GM23248 (cell line): ENCODE measurements at regions not wholly inside any gene's neighbourhood (a gene's known extent, or its start where the extent isn't known, plus 50 kb on each side); places are given as distances from the start of the nearest gene placed in this dataset.
"Not testable (repeated sequence)": the region's sequence is repeated elsewhere in the genome, so short reads cannot be mapped to it uniquely, and the experiment has no call there.

ENCODE experiments used
- DNase-seq: peaks from one replicate; pipeline ENCODE4 v3.0.0-alpha.2; 2015
- H2AFZ ChIP-seq: fragments of 200-600 bp; sonication (generic); 2 replicates; pipeline ENCODE4 v1.6.1; 2016; ENCODE audit warnings: antibody characterized with exemption
- H3F3A ChIP-seq: fragments of 200-600 bp; sonication (generic); 2 replicates; pipeline ENCODE4 v1.6.1; 2016; ENCODE audit warnings: mild to moderate bottlenecking, antibody characterized with exemption, mixed run types; ENCODE audit not compliant: insufficient read depth
- H3K27ac ChIP-seq: fragments of 200-600 bp; sonication (generic); 2 replicates; pipeline ENCODE4 v1.5.1; 2016; ENCODE audit warnings: mild to moderate bottlenecking
- H3K27me3 ChIP-seq: fragments of 200-600 bp; sonication (generic); replicated peaks from 2 replicates; pipeline ENCODE4 v1.6.1; 2016; ENCODE audit warnings: mild to moderate bottlenecking; ENCODE audit not compliant: insufficient read depth
- H3K36me3 ChIP-seq: fragments of 200-600 bp; sonication (generic); 2 replicates; pipeline ENCODE4 v1.6.1; 2016; ENCODE audit warnings: low read depth, mild to moderate bottlenecking
- H3K4me1 ChIP-seq: fragments of 200-600 bp; sonication (generic); 2 replicates; pipeline ENCODE4 v1.6.1; 2016; ENCODE audit warnings: mild to moderate bottlenecking; ENCODE audit not compliant: insufficient read depth
- H3K4me2 ChIP-seq: fragments of 200-600 bp; sonication (generic); one replicate; pipeline ENCODE4 v1.6.1; 2016; ENCODE audit warnings: mild to moderate bottlenecking; ENCODE audit not compliant: unreplicated experiment
- H3K4me3 ChIP-seq: fragments of 200-600 bp; sonication (generic); 2 replicates; pipeline ENCODE4 v1.5.1; 2016; ENCODE audit warnings: mild to moderate bottlenecking
- H3K79me2 ChIP-seq: fragments of 200-600 bp; sonication (generic); 2 replicates; pipeline ENCODE4 v1.6.1; 2016; ENCODE audit warnings: mild to moderate bottlenecking; ENCODE audit not compliant: insufficient read depth
- H3K9ac ChIP-seq: fragments of 200-600 bp; sonication (generic); 2 replicates; pipeline ENCODE4 v1.6.1; 2016; ENCODE audit warnings: mild to moderate bottlenecking
- H3K9me2 ChIP-seq: fragments of 200-600 bp; sonication (generic); 2 replicates; pipeline ENCODE4 v1.6.1; 2016; ENCODE audit warnings: mixed run types, mild to moderate bottlenecking, moderate library complexity; ENCODE audit not compliant: insufficient read depth
- H3K9me3 ChIP-seq: fragments of 200-600 bp; sonication (generic); one replicate; pipeline ENCODE4 v1.6.1; 2017; ENCODE audit warnings: low read depth
- H4K20me1 ChIP-seq: fragments of 200-600 bp; sonication (generic); 2 replicates; pipeline ENCODE4 v1.6.0; 2016; ENCODE audit not compliant: insufficient read depth
- EZH2 ChIP-seq: fragments of 200-600 bp; sonication (generic); IDR thresholded peaks from 2 replicates; pipeline ENCODE4 v1.6.1; 2018; ENCODE audit warnings: antibody characterized with exemption, mild to moderate bottlenecking; ENCODE audit not compliant: insufficient read depth, poor library complexity, severe bottlenecking
- EZH2phosphoT487 ChIP-seq: fragments of 200-600 bp; sonication (generic); IDR thresholded peaks from 2 replicates; pipeline ENCODE4 v1.6.1; 2018; ENCODE audit warnings: antibody characterized with exemption, moderate library complexity, mild to moderate bottlenecking, low read depth; ENCODE audit not compliant: insufficient read depth
- WGBS, 2 experiments: methylation state at CpG; one replicate each; pipeline ENCODE4 v1.1.6; 2015 to 2017; ENCODE audit warnings: low lambda C conversion rate in 2 of 2, low coverage in 1 of 2; ENCODE audit errors: missing lambda C conversion rate in 2 of 2; 5-methylcytosine and 5-hydroxymethylcytosine counted together
- in situ Hi-C: fragments of 300-500 bp; cut with MboI; formaldehyde crosslinking; loops from 2 replicates; pipeline ENCODE4 v1.15.0; 2020

DNA sequence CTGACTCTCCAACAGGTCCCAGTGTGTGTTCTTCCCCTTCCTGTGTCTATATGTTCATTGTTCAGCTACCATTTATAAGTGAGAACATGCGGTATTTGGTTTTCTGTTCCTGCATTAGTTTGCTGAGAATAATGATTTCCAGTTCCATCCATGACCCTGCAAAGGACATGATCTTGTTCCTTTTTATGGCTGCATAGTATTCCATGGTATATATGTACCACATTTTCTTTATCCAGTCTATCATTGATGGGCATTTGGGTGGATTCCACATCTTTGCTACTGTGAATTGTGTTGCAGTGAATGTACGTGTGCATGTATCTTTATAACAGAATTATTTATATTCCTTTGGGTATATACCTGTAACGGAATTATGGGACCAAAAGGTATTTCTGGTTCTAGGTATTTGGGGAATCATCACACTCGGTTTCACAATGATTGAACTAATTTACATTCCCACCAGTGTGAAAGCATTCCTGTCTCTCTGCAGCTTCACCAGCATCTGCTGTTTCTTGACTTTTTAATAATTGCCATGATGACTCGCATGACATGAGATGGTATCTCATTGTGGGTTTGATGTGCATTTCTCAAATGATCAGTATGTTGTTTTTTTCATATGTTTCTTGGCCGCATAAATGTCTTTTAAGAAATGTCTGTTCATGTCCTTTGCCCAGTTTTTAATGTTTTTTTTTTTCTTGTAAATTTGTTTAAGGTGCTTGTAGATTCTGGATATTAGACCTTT lies 60.2 kb downstream of the LSMEM1 start:
- no peak overlapping the region for H3K9ac ChIP-seq
- in situ Hi-C loops = loop anchor here (25.0 kb wide), 2 partner anchors 346 to 871 kb away; no protein-coding TSS in a partner anchor
- TF ChIP-seq EZH2 (no peak), EZH2phosphoT487 (no peak)
- no peaks in the 10 kb centered on the region for H4K20me1 ChIP-seq
- H3K4me2 ChIP-seq = no peak overlapping the region
- no peaks in the 10 kb centered on the region for H3K9me2 ChIP-seq
- WGBS, 2 experiments = 59 to 64% methylated on average over 6 of the region's 6 CpGs
- peak; percentile 24 for DNase-seq
- no peak overlapping the region for H3K27ac ChIP-seq
- H3K4me1 ChIP-seq = no peaks in the 10 kb centered on the region
- H3K4me3 ChIP-seq = no peak overlapping the region
- no peaks in the 10 kb centered on the region; the same call in 1 of the 2 replicates for H3K27me3 ChIP-seq
- H2AFZ ChIP-seq = no peak overlapping the region
- H3K36me3 ChIP-seq = no peaks in the 10 kb centered on the region
- H3F3A ChIP-seq = no peaks in the 10 kb centered on the region
- no peaks in the 10 kb centered on the region for H3K79me2 ChIP-seq
- H3K9me3 ChIP-seq = no peaks in the 10 kb centered on the region

DNA sequence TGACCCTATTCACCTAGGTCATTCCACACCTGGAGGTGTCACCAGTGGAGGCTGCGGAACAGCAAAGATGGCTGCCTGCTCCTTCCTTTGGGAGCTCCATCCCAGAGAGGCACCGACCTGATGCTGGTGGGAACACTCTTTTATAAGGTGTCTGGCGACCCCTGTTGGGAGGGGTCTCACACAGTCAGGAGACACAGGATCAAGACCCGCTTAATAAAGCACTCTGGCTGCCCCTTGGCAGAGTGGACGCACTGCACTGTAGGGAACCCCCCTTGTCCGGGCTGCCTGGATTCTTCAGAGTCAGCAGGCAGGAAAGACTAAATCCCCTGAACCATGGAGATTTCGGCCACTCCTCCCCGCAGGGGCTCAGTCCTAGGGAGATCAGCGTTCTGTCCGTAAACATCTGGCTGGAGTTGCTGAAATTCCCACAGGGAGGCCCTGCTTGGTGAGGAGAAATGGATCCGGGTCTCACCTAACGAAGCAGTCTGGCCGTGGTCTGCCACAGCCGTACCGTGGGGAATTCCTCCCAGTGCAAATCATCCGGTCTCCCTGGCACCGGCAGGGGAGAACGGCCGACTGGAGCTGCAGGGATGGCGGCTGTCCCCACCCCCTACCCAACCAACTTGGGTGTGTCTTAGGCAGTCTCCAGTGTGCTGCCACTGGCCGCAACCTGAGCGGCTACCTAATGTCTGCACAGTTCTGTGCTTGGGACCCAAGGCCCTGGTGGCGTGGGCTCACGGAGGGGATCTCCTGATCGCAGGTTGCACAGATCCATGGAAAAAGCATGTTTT lies 66.1 kb downstream of the LSMEM1 start:
- no peak overlapping the region for H3K4me2 ChIP-seq
- DNase-seq = no peak
- WGBS, 2 experiments = 73 to 76% methylated on average over 25 of the region's 25 CpGs

DNA sequence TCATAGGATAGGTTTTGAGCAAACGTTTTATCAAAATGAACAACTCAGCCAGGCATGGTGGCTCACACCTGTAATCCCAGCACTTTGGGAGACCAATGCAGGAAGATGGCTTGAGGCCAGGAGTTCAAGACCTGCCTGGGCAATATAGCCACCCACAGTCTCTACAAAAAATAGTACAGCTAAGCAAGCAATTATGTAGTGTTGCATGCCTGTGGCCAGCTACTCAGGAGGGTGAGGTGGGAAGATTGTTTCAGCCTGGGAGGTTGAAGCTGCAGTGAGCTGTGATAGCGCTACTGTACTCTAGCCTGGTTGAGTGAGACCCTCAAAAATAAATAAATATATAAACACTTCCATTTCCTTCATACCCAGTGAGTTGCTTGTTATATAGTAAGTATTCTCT lies 67.1 kb downstream of the LSMEM1 start:
- Histone ChIP-seq H3K9me3 (no peaks in the 10 kb centered on the region), H4K20me1 (no peaks in the 10 kb centered on the region), H3K9me2 (no peaks in the 10 kb centered on the region), H3K27ac (no peak overlapping the region), H3K4me2 (no peak overlapping the region), H3K36me3 (no peaks in the 10 kb centered on the region), H2AFZ (no peak overlapping the region), H3K79me2 (no peaks in the 10 kb centered on the region), H3F3A (no peaks in the 10 kb centered on the region), H3K27me3 (no peaks in the 10 kb centered on the region; the same call in 1 of the 2 replicates), H3K4me3 (no peak overlapping the region), H3K4me1 (peaks cover 6% of the 10 kb centered on the region; the same call in 1 of the 2 replicates), H3K9ac (no peak overlapping the region)
- WGBS, 2 experiments = 41 to 49% methylated on average over 2 of the region's 2 CpGs
- in situ Hi-C loops = loop anchor here (25.0 kb wide), 2 partner anchors 339 to 864 kb away; no protein-coding TSS in a partner anchor
- DNase-seq = peak; percentile 52
- no peak for TF ChIP-seq EZH2
- TF ChIP-seq EZH2phosphoT487 = no peak

More for the DNA sequence above, 66.1 kb downstream of the LSMEM1 start:
- H4K20me1 ChIP-seq = no peaks in the 10 kb centered on the region
- TF ChIP-seq EZH2phosphoT487 (no peak), EZH2 (no peak)
- H3K27ac ChIP-seq = no peak overlapping the region
- no peaks in the 10 kb centered on the region; the same call in 1 of the 2 replicates for H3K27me3 ChIP-seq
- H3K36me3 ChIP-seq = no peaks in the 10 kb centered on the region
- in situ Hi-C loops = loop anchor here (25.0 kb wide), 2 partner anchors 340 to 865 kb away; no protein-coding TSS in a partner anchor
- H3K9me3 ChIP-seq = no peaks in the 10 kb centered on the region
- H3K79me2 ChIP-seq = no peaks in the 10 kb centered on the region
- peaks cover 6% of the 10 kb centered on the region; the same call in 1 of the 2 replicates for H3K4me1 ChIP-seq
- H3K4me3 ChIP-seq = no peak overlapping the region
- H3K9me2 ChIP-seq = no peaks in the 10 kb centered on the region
- no peaks in the 10 kb centered on the region for H3F3A ChIP-seq
- no peak overlapping the region for H2AFZ ChIP-seq
- no peak overlapping the region for H3K9ac ChIP-seq

DNA sequence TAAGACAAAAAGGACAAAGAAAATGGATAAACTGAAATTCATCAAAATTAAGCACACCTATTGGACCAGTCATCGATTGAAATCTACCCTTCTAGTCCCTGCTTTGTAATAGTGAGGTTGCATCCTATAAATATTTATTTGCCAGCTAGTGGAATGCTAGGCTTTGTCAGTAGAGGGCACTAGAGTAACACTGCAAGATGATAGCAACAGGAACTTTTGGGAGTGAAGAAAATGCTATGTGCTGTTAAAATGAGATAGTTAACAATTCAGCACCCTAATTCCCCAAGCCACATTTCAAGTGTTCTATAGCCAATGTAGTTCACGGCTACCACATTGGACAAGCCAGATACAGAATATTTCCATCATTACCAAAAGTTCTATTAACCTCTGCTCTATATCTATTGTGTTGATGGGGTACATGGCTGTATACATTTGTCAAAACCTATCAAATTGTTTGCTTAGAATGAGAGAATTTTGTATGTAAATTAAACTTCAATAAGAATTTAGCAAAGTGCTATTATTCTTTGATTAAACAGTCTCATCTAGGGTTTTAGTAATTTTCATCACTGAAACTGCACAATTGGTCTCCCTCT lies 69.8 kb downstream of the LSMEM1 start:
- Histone ChIP-seq H3K9ac (no peak overlapping the region), H3K36me3 (no peaks in the 10 kb centered on the region), H3K9me3 (no peaks in the 10 kb centered on the region), H3K27me3 (no peaks in the 10 kb centered on the region), H3K79me2 (no peaks in the 10 kb centered on the region), H3K4me1 (peaks cover 6% of the 10 kb centered on the region; the same call in 1 of the 2 replicates), H3K4me2 (no peak overlapping the region), H3K27ac (no peak overlapping the region), H2AFZ (no peak overlapping the region), H3K4me3 (no peak overlapping the region), H3F3A (no peaks in the 10 kb centered on the region), H4K20me1 (no peaks in the 10 kb centered on the region), H3K9me2 (no peaks in the 10 kb centered on the region)
- in situ Hi-C loops = loop anchor here (25.0 kb wide), 1 partner anchor 1137 kb away; no protein-coding TSS in a partner anchor
- no peak for TF ChIP-seq EZH2phosphoT487
- TF ChIP-seq EZH2 = no peak
- 0 to 2% methylated on average over 2 of the region's 2 CpGs for WGBS, 2 experiments
- DNase-seq = peak; percentile 75

DNA sequence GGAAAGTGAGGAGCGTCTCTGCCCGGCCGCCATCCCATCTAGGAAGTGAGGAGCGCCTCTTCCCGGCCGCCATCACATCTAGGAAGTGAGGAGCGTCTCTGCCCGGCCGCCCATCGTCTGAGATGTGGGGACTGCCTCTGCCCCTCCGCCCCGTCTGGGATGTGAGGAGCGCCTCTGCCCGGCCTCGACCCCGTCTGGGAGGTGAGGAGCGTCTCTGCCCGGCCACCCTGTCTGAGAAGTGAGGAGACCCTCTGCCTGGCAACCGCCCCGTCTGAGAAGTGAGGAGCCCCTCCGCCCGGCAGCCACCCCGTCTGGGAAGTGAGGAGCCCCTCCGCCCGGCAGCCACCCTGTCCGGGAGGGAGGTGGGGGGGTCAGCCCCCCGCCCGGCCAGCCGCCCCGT lies 70.7 kb downstream of the LSMEM1 start:
- H3K36me3 ChIP-seq = not testable (repeated sequence)
- in situ Hi-C loops = loop anchor here (25.0 kb wide), 1 partner anchor 1136 kb away; no protein-coding TSS in a partner anchor

More for the DNA sequence above, 70.7 kb downstream of the LSMEM1 start:
- H3K9me2 ChIP-seq, H3K9ac ChIP-seq, H3K79me2 ChIP-seq, H3K4me2 ChIP-seq, DNase-seq, H3K9me3 ChIP-seq, H3K27me3 ChIP-seq, H4K20me1 ChIP-seq, H3K4me3 ChIP-seq, H3K4me1 ChIP-seq, H3F3A ChIP-seq, H2AFZ ChIP-seq, H3K27ac ChIP-seq: not testable (repeated sequence)
- WGBS, 2 experiments = 88% methylated on average over 26 of the region's 30 CpGs; no CpG with 5 or more reads in 1 of the 2 experiments
